GM12892 (cell line): ENCODE measurements at regions not wholly inside any gene's neighbourhood (a gene's known extent, or its start where the extent isn't known, plus 50 kb on each side); places are given as distances from the start of the nearest gene placed in this dataset.
"Not testable (repeated sequence)": the region's sequence is repeated elsewhere in the genome, so short reads cannot be mapped to it uniquely, and the experiment has no call there.

Experiments
- POLR2A ChIP-seq: IDR thresholded peaks from 2 replicates; pipeline ENCODE4 v1.6.1; 2011; ENCODE audit warnings: low read depth, low read length, control low read depth
- POLR2AphosphoS5 ChIP-seq: IDR thresholded peaks from 2 replicates; pipeline ENCODE4 v1.6.1; 2011; ENCODE audit warnings: low read depth, low read length, control low read depth
- TAF1 ChIP-seq: IDR thresholded peaks from 2 replicates; pipeline ENCODE4 v1.6.1; 2011; ENCODE audit warnings: low read depth, mild to moderate bottlenecking, control low read depth, low read length, borderline replicate concordance

- not testable (repeated sequence) for TF ChIP-seq POLR2AphosphoS5, POLR2A, TAF1
These were observed 357.6 kb downstream of the BCL2L11 start for GRCh38 chr2:111478335-111478734.
